HG03571 (cell line): ENCODE measurements at regions not wholly inside any gene's neighbourhood (a gene's known extent, or its start where the extent isn't known, plus 50 kb on each side); places are given as distances from the start of the nearest gene placed in this dataset.

ENCODE experiments used
- ATAC-seq: cut with Tn5 transposase; IDR thresholded peaks from one replicate; pipeline ENCODE4 v1.9.1; 2021; ENCODE audit not compliant: unreplicated experiment

DNA sequence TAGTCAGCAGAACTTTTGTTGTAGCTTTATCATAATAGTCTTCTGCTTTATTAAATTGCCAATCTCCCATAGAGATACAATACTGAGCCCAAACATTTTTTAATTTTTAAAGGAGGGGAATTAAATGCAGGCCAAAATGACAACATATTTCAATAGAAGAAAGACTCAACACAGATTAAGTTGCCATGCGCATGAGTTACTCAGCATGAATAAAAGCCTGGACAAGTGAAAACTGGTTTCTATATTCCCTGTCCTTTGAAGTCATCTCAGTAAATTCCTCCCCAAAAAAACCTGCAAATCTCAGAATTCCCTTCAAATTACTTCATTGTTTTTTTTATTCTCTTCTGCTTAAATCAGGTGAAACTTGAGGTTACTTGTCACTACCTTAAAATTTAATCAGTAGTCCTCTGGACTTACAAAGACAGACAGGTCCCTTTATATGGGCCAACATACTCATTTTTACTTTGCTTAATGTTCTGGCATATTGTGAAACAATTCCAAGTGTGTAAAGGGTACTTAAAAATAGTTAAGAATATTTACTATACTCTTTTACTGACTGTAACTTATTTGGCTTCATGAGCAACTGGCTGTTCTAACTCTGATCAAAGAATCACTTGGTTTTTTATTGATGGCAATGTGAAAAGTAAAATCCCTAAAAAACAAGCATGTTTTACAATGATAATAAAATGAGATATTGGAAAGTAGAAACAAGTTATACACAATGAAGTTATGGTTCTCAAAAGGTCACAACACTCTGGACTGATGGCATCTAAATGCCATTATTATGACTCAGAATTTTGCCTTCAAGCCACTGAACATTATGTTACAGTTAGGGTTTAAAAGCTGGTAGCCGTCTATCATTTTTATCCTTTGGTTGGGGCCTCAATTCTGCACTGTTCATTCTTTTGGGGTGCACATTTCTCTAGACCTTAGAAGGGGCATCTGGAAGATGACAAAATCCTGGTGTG is 49.9 kb upstream of the COL21A1 start:
- no peak for ATAC-seq
